Body of pancreas (tissue), 4 donors: ENCODE measurements at regions not wholly inside any gene's neighbourhood (a gene's known extent, or its start where the extent isn't known, plus 50 kb on each side); places are given as distances from the start of the nearest gene placed in this dataset.

ENCODE experiments used
- POLR2A ChIP-seq, 3 donors: fragments of 450-650 bp; IDR thresholded peaks; one replicate each; pipeline ENCODE4 v1.6.1; 2016; ENCODE audit warnings: antibody characterized with exemption in 3 of 3, mild to moderate bottlenecking in 2 of 3
- TF ChIP-seq, protein P1 (sequence below), 7 experiments: fragments of 450-650 bp in 4 of 7; fragments of 200-600 bp in 3 of 7; sonication (generic) in 3 of 7; IDR thresholded peaks; one replicate each; pipeline ENCODE4 v1.5.1; 2016 to 2019; ENCODE audit warnings: antibody characterized with exemption in 7 of 7

DNA sequence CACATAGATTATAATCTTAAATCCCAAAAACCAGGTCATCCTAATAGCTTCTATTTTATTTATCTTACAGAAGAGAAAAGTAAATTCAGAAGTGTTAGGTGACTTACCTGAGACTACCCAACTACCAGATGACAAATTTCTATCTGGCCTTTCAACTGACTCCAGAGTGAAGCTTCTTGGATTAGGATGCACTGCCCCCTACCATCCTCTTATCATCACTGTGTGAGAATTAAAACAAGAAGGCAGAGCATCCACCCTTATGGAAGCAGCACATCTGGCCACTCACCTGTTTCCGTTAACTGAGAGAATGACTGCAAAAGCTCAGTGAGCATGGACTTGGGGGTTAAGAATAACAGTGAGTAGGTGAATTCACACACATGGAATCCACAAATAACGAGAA is 502.6 kb upstream of the TECRL start:
- TF ChIP-seq, protein P1, sequence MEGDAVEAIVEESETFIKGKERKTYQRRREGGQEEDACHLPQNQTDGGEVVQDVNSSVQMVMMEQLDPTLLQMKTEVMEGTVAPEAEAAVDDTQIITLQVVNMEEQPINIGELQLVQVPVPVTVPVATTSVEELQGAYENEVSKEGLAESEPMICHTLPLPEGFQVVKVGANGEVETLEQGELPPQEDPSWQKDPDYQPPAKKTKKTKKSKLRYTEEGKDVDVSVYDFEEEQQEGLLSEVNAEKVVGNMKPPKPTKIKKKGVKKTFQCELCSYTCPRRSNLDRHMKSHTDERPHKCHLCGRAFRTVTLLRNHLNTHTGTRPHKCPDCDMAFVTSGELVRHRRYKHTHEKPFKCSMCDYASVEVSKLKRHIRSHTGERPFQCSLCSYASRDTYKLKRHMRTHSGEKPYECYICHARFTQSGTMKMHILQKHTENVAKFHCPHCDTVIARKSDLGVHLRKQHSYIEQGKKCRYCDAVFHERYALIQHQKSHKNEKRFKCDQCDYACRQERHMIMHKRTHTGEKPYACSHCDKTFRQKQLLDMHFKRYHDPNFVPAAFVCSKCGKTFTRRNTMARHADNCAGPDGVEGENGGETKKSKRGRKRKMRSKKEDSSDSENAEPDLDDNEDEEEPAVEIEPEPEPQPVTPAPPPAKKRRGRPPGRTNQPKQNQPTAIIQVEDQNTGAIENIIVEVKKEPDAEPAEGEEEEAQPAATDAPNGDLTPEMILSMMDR (IDR thresholded peaks at IDR 0.05): no peak
- no peak for TF ChIP-seq POLR2A (IDR thresholded peaks at IDR 0.05)
